MM.1S (cell line): ENCODE measurements at regions not wholly inside any gene's neighbourhood (a gene's known extent, or its start where the extent isn't known, plus 50 kb on each side); places are given as distances from the start of the nearest gene placed in this dataset.

Experiments
- EZH2 ChIP-seq: fragments of 300-600 bp; sonication (generic); optimal IDR thresholded peaks from 2 replicates; pipeline ENCODE3; 2017; ENCODE audit warnings: low read depth, mild to moderate bottlenecking, antibody characterized with exemption, low read length, mixed read lengths
- TF ChIP-seq, protein P1 (sequence below): fragments of 300-600 bp; sonication (generic); IDR thresholded peaks from 2 replicates; pipeline ENCODE4 v1.5.1; 2016; ENCODE audit warnings: antibody characterized with exemption, low read length, mixed read lengths

DNA sequence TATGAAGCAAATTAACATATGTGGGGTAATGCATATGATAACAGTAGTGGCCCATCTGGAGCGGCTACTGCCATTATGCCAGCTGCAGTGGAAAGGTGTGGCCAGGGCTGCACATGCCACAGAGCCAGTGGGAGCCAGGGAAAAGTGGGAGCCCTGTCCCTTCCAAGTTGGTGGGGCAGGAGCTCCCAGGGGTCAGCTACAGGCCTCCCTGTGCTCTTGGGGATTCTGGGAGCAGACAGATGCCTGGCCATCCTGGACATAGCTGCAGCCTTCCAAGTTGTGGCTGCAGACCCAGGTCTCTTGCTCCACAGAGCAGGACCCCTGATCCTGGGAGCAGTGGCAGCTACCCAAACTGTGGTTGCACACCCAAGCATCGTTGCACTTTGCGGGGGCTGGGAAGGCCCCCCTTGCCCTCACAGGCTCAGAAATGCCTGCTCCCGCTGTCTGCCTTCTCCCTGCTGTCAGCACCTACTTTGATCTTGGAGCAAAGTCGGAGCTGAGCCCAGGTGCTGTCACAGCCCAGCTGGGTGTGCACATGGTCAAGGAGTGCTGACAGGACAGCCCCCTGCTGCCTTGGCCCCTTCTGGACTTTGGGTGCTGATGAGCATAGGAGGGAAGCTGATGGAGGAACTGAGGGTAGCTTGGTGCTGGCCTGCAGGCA, 67.8 kb downstream of the NAA11 start:
- TF ChIP-seq, protein P1, sequence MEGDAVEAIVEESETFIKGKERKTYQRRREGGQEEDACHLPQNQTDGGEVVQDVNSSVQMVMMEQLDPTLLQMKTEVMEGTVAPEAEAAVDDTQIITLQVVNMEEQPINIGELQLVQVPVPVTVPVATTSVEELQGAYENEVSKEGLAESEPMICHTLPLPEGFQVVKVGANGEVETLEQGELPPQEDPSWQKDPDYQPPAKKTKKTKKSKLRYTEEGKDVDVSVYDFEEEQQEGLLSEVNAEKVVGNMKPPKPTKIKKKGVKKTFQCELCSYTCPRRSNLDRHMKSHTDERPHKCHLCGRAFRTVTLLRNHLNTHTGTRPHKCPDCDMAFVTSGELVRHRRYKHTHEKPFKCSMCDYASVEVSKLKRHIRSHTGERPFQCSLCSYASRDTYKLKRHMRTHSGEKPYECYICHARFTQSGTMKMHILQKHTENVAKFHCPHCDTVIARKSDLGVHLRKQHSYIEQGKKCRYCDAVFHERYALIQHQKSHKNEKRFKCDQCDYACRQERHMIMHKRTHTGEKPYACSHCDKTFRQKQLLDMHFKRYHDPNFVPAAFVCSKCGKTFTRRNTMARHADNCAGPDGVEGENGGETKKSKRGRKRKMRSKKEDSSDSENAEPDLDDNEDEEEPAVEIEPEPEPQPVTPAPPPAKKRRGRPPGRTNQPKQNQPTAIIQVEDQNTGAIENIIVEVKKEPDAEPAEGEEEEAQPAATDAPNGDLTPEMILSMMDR = no peak
- TF ChIP-seq EZH2 = no peak
